ENCODE measurements at regions not wholly inside any gene's neighbourhood (a gene's known extent, or its start where the extent isn't known, plus 50 kb on each side); places are given as distances from the start of the nearest gene placed in this dataset.

DNA sequence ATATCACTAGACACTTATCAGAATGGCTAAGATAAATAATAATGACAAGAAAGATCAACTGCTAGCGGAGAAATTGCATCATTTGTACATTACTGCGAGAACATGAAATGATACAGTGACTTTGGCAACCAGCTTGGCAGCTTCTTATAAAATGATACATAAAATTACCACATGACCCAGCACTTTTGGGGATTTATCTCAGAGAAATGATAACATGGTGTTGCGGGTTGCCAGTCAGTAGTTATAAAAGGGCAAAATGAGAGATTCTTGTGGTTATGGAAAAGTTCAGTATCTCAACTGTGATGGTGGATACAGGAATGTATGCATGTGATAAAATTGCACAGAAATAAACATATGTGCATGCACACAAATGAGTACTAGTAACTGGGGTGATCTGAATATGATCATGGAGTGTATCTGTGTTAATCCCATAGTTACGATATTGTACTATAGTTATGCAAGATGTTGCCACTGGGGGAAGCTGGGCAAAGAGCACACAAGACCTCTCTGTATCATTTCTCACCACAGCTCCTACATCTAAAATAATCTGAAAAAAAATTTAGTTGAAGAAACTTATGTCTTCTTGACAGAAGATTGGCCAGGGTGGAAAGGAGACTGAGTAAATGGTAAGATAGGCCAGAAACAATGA lies 128.9 kb downstream of the NXNL2 start:
- TF ChIP-seq POLR2AphosphoS5 (IDR thresholded peaks at IDR 0.05; ENCODE audit: low read depth, low read length), result no peak
- TF ChIP-seq, protein P1, sequence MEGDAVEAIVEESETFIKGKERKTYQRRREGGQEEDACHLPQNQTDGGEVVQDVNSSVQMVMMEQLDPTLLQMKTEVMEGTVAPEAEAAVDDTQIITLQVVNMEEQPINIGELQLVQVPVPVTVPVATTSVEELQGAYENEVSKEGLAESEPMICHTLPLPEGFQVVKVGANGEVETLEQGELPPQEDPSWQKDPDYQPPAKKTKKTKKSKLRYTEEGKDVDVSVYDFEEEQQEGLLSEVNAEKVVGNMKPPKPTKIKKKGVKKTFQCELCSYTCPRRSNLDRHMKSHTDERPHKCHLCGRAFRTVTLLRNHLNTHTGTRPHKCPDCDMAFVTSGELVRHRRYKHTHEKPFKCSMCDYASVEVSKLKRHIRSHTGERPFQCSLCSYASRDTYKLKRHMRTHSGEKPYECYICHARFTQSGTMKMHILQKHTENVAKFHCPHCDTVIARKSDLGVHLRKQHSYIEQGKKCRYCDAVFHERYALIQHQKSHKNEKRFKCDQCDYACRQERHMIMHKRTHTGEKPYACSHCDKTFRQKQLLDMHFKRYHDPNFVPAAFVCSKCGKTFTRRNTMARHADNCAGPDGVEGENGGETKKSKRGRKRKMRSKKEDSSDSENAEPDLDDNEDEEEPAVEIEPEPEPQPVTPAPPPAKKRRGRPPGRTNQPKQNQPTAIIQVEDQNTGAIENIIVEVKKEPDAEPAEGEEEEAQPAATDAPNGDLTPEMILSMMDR (IDR thresholded peaks at IDR 0.05), result no peak
